HCT116 (cell line): ENCODE measurements at regions not wholly inside any gene's neighbourhood (a gene's known extent, or its start where the extent isn't known, plus 50 kb on each side); places are given as distances from the start of the nearest gene placed in this dataset.

Source experiments
- ATAC-seq: fragments of 200-7000 bp; cut with Tn5 transposase; 2 replicates; pipeline ENCODE4 v1.9.1; 2020; ENCODE audit warnings: mild to moderate bottlenecking, moderate library complexity
- BruUV-seq: library from RNA; stranded (reverse); fragments of 400-500 nt; replicated peaks from 2 replicates; lab custom pipeline; 2021; lab: Mats Ljungman, UMichigan
- CTCF ChIA-PET: fragments of 300-600 bp; sonication (Branson Sonifier 250); formaldehyde crosslinking; loops from one replicate; lab custom pipeline; 2021; ENCODE audit warnings: antibody characterized with exemption; lab: Charles Lee
- POLR2A ChIA-PET: fragments of 300-600, 350-600 bp; sonication (Branson Sonifier 250); formaldehyde crosslinking; loops from one replicate; lab custom pipeline; 2021; ENCODE audit warnings: antibody characterized with exemption; lab: Charles Lee
- RAD21 ChIA-PET, 2 experiments: fragments of 300-600 bp; sonication (Branson Sonifier 250); formaldehyde crosslinking; loops; one replicate each; lab custom pipeline; 2023; ENCODE audit warnings: low total read pairs in 2 of 2; ENCODE audit not compliant: uncharacterized antibody in 2 of 2, unreplicated experiment in 2 of 2, low non-redundant PET in 1 of 2; lab: Charles Lee
- DNase-seq: peaks from one replicate; pipeline ENCODE4 v3.0.0-alpha.2; 2010; ENCODE audit warnings: low read depth, low spot score
- H2AFZ ChIP-seq: fragments of 200-600 bp; shearing (Covaris generic), sonication (generic); 2 replicates; pipeline ENCODE4 v1.6.1; 2017; ENCODE audit warnings: low read depth, mixed run types, mixed read lengths, antibody characterized with exemption, low read length; ENCODE audit not compliant: poor library complexity, severe bottlenecking
- H3K27ac ChIP-seq: 2 replicates; pipeline ENCODE4 v1.5.1; 2012; ENCODE audit warnings: low read depth, low read length
- H3K27me3 ChIP-seq: fragments of 200-600 bp; sonication (generic); 2 replicates; pipeline ENCODE4 v1.6.1; 2016; ENCODE audit warnings: mixed run types, low read length, mixed read lengths; ENCODE audit not compliant: insufficient read depth
- H3K36me3 ChIP-seq, 2 experiments: fragments of 200-500 bp in 1 of 2; fragments of 200-600 bp in 1 of 2; sonication (Bioruptor generic) in 1 of 2; sonication (generic) in 1 of 2; 2 replicates each; pipeline versions ENCODE4 v1.5.1 to v1.6.1; 2014 to 2016; ENCODE audit warnings: low read length in 2 of 2, inconsistent platforms in 1 of 2, mixed read lengths in 1 of 2, mixed run types in 1 of 2; ENCODE audit not compliant: insufficient read depth in 2 of 2, control insufficient read depth in 1 of 2
- H3K4me1 ChIP-seq, 2 experiments: fragments of 200-600 bp in 1 of 2; sonication (generic) in 1 of 2; 2 replicates each; pipeline versions ENCODE4 v1.5.1 to v1.6.1; 2012 to 2017; ENCODE audit warnings: low read length in 2 of 2, inconsistent platforms in 1 of 2, mild to moderate bottlenecking in 1 of 2, mixed read lengths in 1 of 2, mixed run types in 1 of 2, moderate library complexity in 1 of 2; ENCODE audit not compliant: insufficient read depth in 2 of 2, control insufficient read depth in 1 of 2
- H3K4me2 ChIP-seq: fragments of 200-600 bp; sonication (generic); 2 replicates; pipeline ENCODE4 v1.6.1; 2017; ENCODE audit warnings: mixed run types, low read length, mixed read lengths
- H3K4me3 ChIP-seq, 2 experiments: fragments of 200-600 bp in 1 of 2; sonication (generic) in 1 of 2; replicated peaks in 1 of 2; 2 replicates each; pipeline ENCODE4 v1.5.1; 2011 to 2016; ENCODE audit warnings: low read length in 2 of 2, control low read depth in 1 of 2, low read depth in 1 of 2, mild to moderate bottlenecking in 1 of 2, mixed read lengths in 1 of 2, mixed run types in 1 of 2
- H3K79me2 ChIP-seq: fragments of 200-600 bp; sonication (generic); 2 replicates; pipeline ENCODE4 v1.6.1; 2017; ENCODE audit warnings: mild to moderate bottlenecking, mixed run types, low read length, moderate library complexity, mixed read lengths; ENCODE audit not compliant: insufficient read depth
- H3K9ac ChIP-seq: fragments of 200-600 bp; sonication (generic); 2 replicates; pipeline ENCODE4 v1.6.1; 2016; ENCODE audit warnings: low read length, mixed read lengths
- H3K9me2 ChIP-seq: fragments of 200-600 bp; sonication (generic), shearing (Covaris generic); 2 replicates; pipeline ENCODE4 v1.6.1; 2017; ENCODE audit warnings: mixed run types, mild to moderate bottlenecking, moderate library complexity; ENCODE audit not compliant: insufficient read depth
- H3K9me3 ChIP-seq, 2 experiments: fragments of 200-500 bp in 1 of 2; fragments of 200-600 bp in 1 of 2; sonication (Bioruptor generic) in 1 of 2; sonication (generic) in 1 of 2; 2 replicates each; pipeline ENCODE4 v1.6.1; 2014 to 2017; ENCODE audit warnings: low read length in 2 of 2, mixed read lengths in 2 of 2, inconsistent platforms in 1 of 2, low read depth in 1 of 2, mild to moderate bottlenecking in 1 of 2, mixed run types in 1 of 2, moderate library complexity in 1 of 2; ENCODE audit not compliant: control insufficient read depth in 1 of 2, insufficient read depth in 1 of 2
- H4K20me1 ChIP-seq: fragments of 200-600 bp; sonication (generic), shearing (Covaris generic); 2 replicates; pipeline ENCODE4 v1.6.1; 2017; ENCODE audit warnings: mixed run types, mild to moderate bottlenecking, moderate library complexity; ENCODE audit not compliant: insufficient read depth
- ATF3 ChIP-seq: IDR thresholded peaks from 2 replicates; pipeline ENCODE4 v1.6.1; 2012
- CEBPB ChIP-seq: IDR thresholded peaks from 2 replicates; pipeline ENCODE4 v1.6.1; 2012; ENCODE audit warnings: low read depth
- EGR1 ChIP-seq: IDR thresholded peaks from 2 replicates; pipeline ENCODE4 v1.6.1; 2012; ENCODE audit warnings: low read depth
- ELF1 ChIP-seq: IDR thresholded peaks from 2 replicates; pipeline ENCODE4 v1.6.1; 2012; ENCODE audit warnings: low read depth, borderline replicate concordance
- POLR2A ChIP-seq: IDR thresholded peaks from 2 replicates; pipeline ENCODE4 v1.7.0; 2011; ENCODE audit warnings: borderline replicate concordance; ENCODE audit not compliant: insufficient read depth, insufficient read length; ENCODE audit errors: extremely low read depth
- POLR2AphosphoS5 ChIP-seq: IDR thresholded peaks from 2 replicates; pipeline ENCODE4 v1.6.1; 2011; ENCODE audit warnings: mild to moderate bottlenecking, low read depth, low read length, moderate library complexity
- REST ChIP-seq: IDR thresholded peaks from 2 replicates; pipeline ENCODE4 v1.6.1; 2012; ENCODE audit warnings: low read depth
- SIN3A ChIP-seq: IDR thresholded peaks from 2 replicates; pipeline ENCODE4 v1.6.1; 2012; ENCODE audit warnings: low read depth
- SRF ChIP-seq: IDR thresholded peaks from 2 replicates; pipeline ENCODE4 v1.6.1; 2012; ENCODE audit warnings: low read depth
- TCF7L2 ChIP-seq: IDR thresholded peaks from 2 replicates; pipeline ENCODE4 v1.7.0; 2011; ENCODE audit warnings: borderline replicate concordance, inconsistent platforms; ENCODE audit not compliant: insufficient read depth, insufficient read length; ENCODE audit errors: extremely low read depth
- intact Hi-C: fragments of 100-400 bp; cut with micrococcal nuclease; formaldehyde crosslinking; loops from 2 replicates; pipeline ENCODE4 v1.10.0; 2022

- Histone ChIP-seq H3K4me2 (no peak overlapping the region), H3K9me2 (no peaks in the 10 kb centered on the region), H3K36me3 (no peaks in the 10 kb centered on the region), H3K4me1 (no peaks in the 10 kb centered on the region), H3K27ac (no peak overlapping the region), H3K9ac (no peak overlapping the region), H2AFZ (no peak overlapping the region), H3K79me2 (no peaks in the 10 kb centered on the region)
- CTCF ChIA-PET, result no interaction called here
- no TSS peak for BruUV-seq
- no peak for DNase-seq
- POLR2A ChIA-PET, result no interaction called here
- intact Hi-C loops, result no loop called here
- no peak for TF ChIP-seq TCF7L2
- TF ChIP-seq POLR2AphosphoS5, result no peak
- TF ChIP-seq, all 23 proteins: peak for 0
- Histone ChIP-seq H3K9me3 (no peaks in the 10 kb centered on the region), H3K4me3 (no peak overlapping the region), H3K27me3 (no peaks in the 10 kb centered on the region; the same call in 1 of the 2 replicates), H4K20me1 (no peaks in the 10 kb centered on the region)
- no peak for ATAC-seq
- RAD21 ChIA-PET, result no interaction called here
Measured at GRCh38 chr5:98606961-98607360, 166.5 kb upstream of the RGMB start.

GRCh38 chr5:98608052-98608451, 165.4 kb upstream of the RGMB start:
- ChIA-PET POLR2A (no interaction called here), CTCF (no interaction called here), RAD21 (no interaction called here)
- Histone ChIP-seq H3K4me1 (no peaks in the 10 kb centered on the region), H3K27ac (no peak overlapping the region), H3K4me3 (no peak overlapping the region), H3K27me3 (peaks cover 4% of the 10 kb centered on the region; the same call in 1 of the 2 replicates), H3K36me3 (no peaks in the 10 kb centered on the region), H3K4me2 (no peak overlapping the region), H3K9me2 (no peaks in the 10 kb centered on the region), H4K20me1 (no peaks in the 10 kb centered on the region), H2AFZ (no peak overlapping the region), H3K9ac (no peak overlapping the region), H3K9me3 (no peaks in the 10 kb centered on the region), H3K79me2 (no peaks in the 10 kb centered on the region)
- intact Hi-C loops, result no loop called here
- BruUV-seq, result no TSS peak
- ATAC-seq (no peak), DNase-seq (no peak)
- TF ChIP-seq POLR2AphosphoS5 (no peak), REST (no peak), CEBPB (no peak), POLR2A (no peak), SRF (no peak), EGR1 (no peak), ELF1 (no peak), SIN3A (no peak), ATF3 (no peak)
